Activated CD4-positive, alpha-beta T cell treated with anti-CD3 and anti-CD28 coated beads for 36 hours (primary cell): ENCODE measurements at regions not wholly inside any gene's neighbourhood (a gene's known extent, or its start where the extent isn't known, plus 50 kb on each side); places are given as distances from the start of the nearest gene placed in this dataset.
A peak's percentile ranks its signal among the peaks of the same experiment; 100 is the strongest.

ENCODE experiments used
- ATAC-seq: fragments of 200-7000 bp; cut with Tn5 transposase; one replicate; pipeline ENCODE4 v1.10.0; 2021; ENCODE audit warnings: mild to moderate bottlenecking, moderate library complexity
- CTCF ChIA-PET: fragments of 350-600 bp; sonication (Branson Sonifier 250); formaldehyde crosslinking; loops from one replicate; lab custom pipeline; 2021; ENCODE audit warnings: antibody characterized with exemption; lab: Charles Lee
- POLR2A ChIA-PET: fragments of 350-600 bp; sonication (Branson Sonifier 250); formaldehyde crosslinking; loops from one replicate; lab custom pipeline; 2021; ENCODE audit warnings: antibody characterized with exemption, inconsistent platforms; lab: Charles Lee
- DNase-seq: peaks from one replicate; pipeline ENCODE4 v3.0.0-alpha.2; 2020
- H3K27ac Mint-ChIP-seq: one replicate; pipeline ENCODE4 v1.8.0; 2021; ENCODE audit warnings: mixed read lengths
- H3K27me3 Mint-ChIP-seq: one replicate; pipeline ENCODE4 v1.8.0; 2021; ENCODE audit warnings: mixed read lengths
- H3K36me3 Mint-ChIP-seq: one replicate; pipeline ENCODE4 v1.8.0; 2021; ENCODE audit warnings: low read depth, mixed read lengths
- H3K4me1 Mint-ChIP-seq: one replicate; pipeline ENCODE4 v1.8.0; 2021; ENCODE audit warnings: mixed read lengths
- H3K4me3 Mint-ChIP-seq: one replicate; pipeline ENCODE4 v1.8.0; 2021; ENCODE audit warnings: mild to moderate bottlenecking, moderate library complexity, mixed read lengths
- H3K9me3 Mint-ChIP-seq: one replicate; pipeline ENCODE4 v1.8.0; 2021; ENCODE audit warnings: low read depth, mixed read lengths
- intact Hi-C, 2 experiments: fragments of 100-400 bp; cut with DNase I in 1 of 2; cut with micrococcal nuclease in 1 of 2; formaldehyde crosslinking; loops; one replicate each; pipeline versions ENCODE4 v1.14.2 to v1.15.1; 2022 to 2024; cut with DNase I, micrococcal nuclease

DNA sequence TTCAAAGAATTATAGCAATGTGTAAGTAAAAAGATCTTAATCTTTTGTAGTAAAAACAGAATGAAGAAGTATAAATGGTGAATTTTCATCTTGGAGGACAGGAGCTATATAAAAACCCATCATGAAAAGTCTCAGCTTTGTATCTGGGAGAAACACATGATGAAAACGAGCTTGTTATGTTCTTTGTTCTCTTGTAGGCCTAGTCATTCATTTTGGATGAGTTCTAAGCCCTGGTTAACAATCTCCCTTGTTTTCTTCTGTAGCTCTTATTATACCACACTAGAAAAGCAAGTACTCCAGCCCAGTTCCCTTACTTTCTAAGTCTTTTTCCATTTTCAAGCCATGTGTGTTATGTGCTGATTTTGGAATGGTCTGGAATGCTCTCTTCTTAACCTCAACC is 463.5 kb upstream of the RGS6 start:
- Mint-ChIP-seq H3K36me3 (peaks cover 9% of the 10 kb centered on the region), H3K4me3 (no peak overlapping the region), H3K27ac (no peak overlapping the region), H3K4me1 (peaks cover 27% of the 10 kb centered on the region), H3K9me3 (peaks cover 3% of the 10 kb centered on the region), H3K27me3 (no peaks in the 10 kb centered on the region)
- DNase-seq = no peak
- ChIA-PET CTCF (interaction anchor here (0.7 kb wide), 1 partner anchor 59 kb away, joined by 4 read pairs; no protein-coding TSS in a partner anchor), POLR2A (no interaction called here)
- intact Hi-C loops = no loop called here
- ATAC-seq = no peak

- intact Hi-C loops = loop anchor here in 1 of 2 experiments (5.0 kb wide), 1 partner anchor 147 kb away; the partner anchor contains the start of gene SIPA1L1
- H3K4me3 Mint-ChIP-seq = no peak overlapping the region
- CTCF ChIA-PET = no interaction called here
- POLR2A ChIA-PET = no interaction called here
- H3K9me3 Mint-ChIP-seq = no peaks in the 10 kb centered on the region
- no peak for DNase-seq
- ATAC-seq = no peak
- H3K36me3 Mint-ChIP-seq = peaks cover 4% of the 10 kb centered on the region
- no peak overlapping the region for H3K27ac Mint-ChIP-seq
- H3K4me1 Mint-ChIP-seq = peaks cover 30% of the 10 kb centered on the region
- H3K27me3 Mint-ChIP-seq = no peaks in the 10 kb centered on the region
Measured at GRCh38 chr14:71469643-71470335, 462.4 kb upstream of the RGS6 start.

GRCh38 chr14:71471634-71472355 is 460.4 kb upstream of the RGS6 start:
- Mint-ChIP-seq H3K4me3 (no peak overlapping the region), H3K36me3 (peaks cover 4% of the 10 kb centered on the region), H3K9me3 (no peaks in the 10 kb centered on the region), H3K27me3 (no peaks in the 10 kb centered on the region), H3K27ac (peak overlapping the region; percentile 40), H3K4me1 (peaks cover 40% of the 10 kb centered on the region)
- ChIA-PET CTCF (interaction anchor here (0.8 to 0.9 kb wide), 2 partner anchors 26 to 83 kb away, joined by 3 to 4 read pairs; no protein-coding TSS in a partner anchor), POLR2A (interaction anchor here (0.6 kb wide), 1 partner anchor 150 kb away, joined by 5 read pairs; no protein-coding TSS in a partner anchor)
- intact Hi-C loops = loop anchor here (1.0 to 5.0 kb wide), 3 partner anchors 84 to 151 kb away; partner anchors contain the start of gene SIPA1L1 (in 2 of the 2)
- DNase-seq (no peak), ATAC-seq (no peak)

- DNase-seq = no peak
- Mint-ChIP-seq H3K36me3 (peaks cover 6% of the 10 kb centered on the region), H3K4me1 (peaks cover 44% of the 10 kb centered on the region), H3K4me3 (no peak overlapping the region), H3K27ac (no peak overlapping the region), H3K27me3 (no peaks in the 10 kb centered on the region), H3K9me3 (no peaks in the 10 kb centered on the region)
- POLR2A ChIA-PET = interaction anchor here (0.6 kb wide), 1 partner anchor 151 kb away, joined by 5 read pairs; no protein-coding TSS in a partner anchor
- intact Hi-C loops = loop anchor here (1.0 to 5.0 kb wide), 3 partner anchors 83 to 152 kb away; partner anchors contain the start of gene SIPA1L1 (in 2 of the 2)
- ATAC-seq = peak; percentile 79
- CTCF ChIA-PET = interaction anchor here (0.8 to 0.9 kb wide), 2 partner anchors 25 to 82 kb away, joined by 3 to 4 read pairs; no protein-coding TSS in a partner anchor
Measured at GRCh38 chr14:71472356-71473340, 459.6 kb upstream of the RGS6 start.

DNA sequence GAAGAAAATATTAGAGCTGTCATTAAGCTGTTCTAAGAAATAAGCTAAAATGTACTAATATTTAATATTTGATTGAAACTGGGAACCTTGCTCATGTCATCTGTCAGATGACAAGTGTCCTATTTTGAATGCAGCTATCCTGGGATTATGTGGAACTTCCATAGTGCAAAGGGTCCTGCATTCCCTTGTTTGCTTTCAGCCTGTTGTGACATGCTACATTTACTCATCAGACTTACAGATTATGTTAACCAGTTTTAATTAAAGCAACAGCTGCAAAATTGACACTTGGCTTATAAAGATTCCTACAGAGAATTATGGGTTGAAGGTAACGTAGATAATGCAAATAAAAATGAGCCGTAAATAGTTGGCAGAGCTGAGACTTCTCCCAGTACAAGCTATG is 458.4 kb upstream of the RGS6 start:
- Mint-ChIP-seq H3K27ac (no peak overlapping the region), H3K4me3 (no peak overlapping the region), H3K36me3 (peaks cover 2% of the 10 kb centered on the region), H3K9me3 (no peaks in the 10 kb centered on the region), H3K27me3 (no peaks in the 10 kb centered on the region), H3K4me1 (peaks cover 56% of the 10 kb centered on the region)
- ChIA-PET CTCF (no interaction called here), POLR2A (no interaction called here)
- DNase-seq (no peak), ATAC-seq (no peak)
- intact Hi-C loops = loop anchor here (2.0 to 5.0 kb wide), 2 partner anchors 152 to 153 kb away; partner anchors contain the start of gene SIPA1L1 (in 2 of the 2)

DNA sequence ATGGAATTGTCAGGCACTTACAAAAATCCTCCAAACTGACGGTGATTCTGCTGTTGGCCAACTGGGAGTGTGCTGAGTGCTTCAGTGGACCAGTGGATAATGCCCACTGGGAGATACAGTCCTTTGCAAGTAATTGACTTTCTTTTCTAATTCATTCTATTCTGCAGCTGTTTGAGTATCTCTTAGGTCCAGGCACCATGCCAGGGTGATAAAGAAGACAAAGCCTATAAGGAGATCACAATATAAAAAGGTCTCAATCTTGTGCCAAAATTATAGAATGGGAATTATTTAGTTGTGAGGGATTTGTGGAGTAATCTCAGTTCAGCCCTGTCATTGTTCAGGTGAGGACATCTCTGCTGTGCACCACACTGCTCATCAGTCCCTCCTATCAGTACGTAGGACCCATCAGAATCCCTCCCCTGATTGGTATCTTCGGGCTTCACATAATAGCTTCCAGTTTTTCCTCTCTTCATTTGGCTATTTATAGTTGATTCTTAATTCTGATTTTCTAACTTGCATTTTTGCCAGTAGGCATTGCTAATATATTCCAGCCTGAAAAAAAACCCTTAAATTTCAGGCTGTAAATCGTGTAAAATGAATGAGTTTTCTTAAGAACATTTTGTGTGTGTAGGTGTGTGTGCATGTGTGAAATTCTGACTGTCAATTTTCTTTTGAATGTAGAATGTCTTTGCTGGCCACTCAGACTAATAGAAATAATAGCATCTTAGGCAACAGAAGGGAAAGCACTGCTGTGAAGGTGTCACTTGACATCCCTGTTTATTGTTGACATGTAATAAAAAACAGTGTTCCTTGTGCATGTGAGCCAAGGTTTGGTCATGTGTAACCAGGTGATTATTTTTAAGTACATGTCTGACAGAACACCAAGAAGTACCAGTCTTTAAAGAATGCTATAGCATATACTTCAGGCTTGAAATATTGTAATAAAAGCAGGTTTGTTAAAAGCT is 457.6 kb upstream of the RGS6 start:
- DNase-seq (no peak), ATAC-seq (no peak)
- ChIA-PET POLR2A (no interaction called here), CTCF (interaction anchor here (0.5 kb wide), 1 partner anchor 845 kb away, joined by 3 read pairs; no protein-coding TSS in a partner anchor)
- Mint-ChIP-seq H3K4me1 (peaks cover 58% of the 10 kb centered on the region), H3K27me3 (no peaks in the 10 kb centered on the region), H3K27ac (no peak overlapping the region), H3K4me3 (no peak overlapping the region), H3K36me3 (peaks cover 2% of the 10 kb centered on the region), H3K9me3 (no peaks in the 10 kb centered on the region)
- intact Hi-C loops = loop anchor here in 1 of 2 experiments (5.0 kb wide), 1 partner anchor 152 kb away; the partner anchor contains the start of gene SIPA1L1

DNA sequence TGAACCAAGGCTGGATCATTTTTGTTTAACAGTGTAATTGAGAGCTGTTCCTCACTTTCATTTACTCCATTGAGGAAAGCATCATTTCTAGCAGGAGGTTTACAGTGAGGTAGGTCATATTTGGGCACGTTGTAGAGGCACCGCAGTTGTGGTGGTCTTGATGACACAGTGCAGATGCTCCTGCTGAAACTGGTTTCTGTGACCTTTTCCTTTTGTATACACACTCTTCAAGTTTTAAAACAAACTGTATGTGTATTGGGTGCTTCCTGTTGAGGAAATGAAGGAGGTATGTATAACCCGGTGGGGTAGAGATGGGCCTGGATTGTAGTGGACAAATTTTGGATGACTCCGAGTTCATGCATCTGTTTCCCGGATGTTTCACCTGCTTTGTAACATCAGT is 456.3 kb upstream of the RGS6 start:
- H3K36me3 Mint-ChIP-seq = peaks cover 2% of the 10 kb centered on the region
- ChIA-PET CTCF (no interaction called here), POLR2A (no interaction called here)
- peak; percentile 42 for ATAC-seq
- intact Hi-C loops = no loop called here
- no peaks in the 10 kb centered on the region for H3K9me3 Mint-ChIP-seq
- no peak overlapping the region for H3K27ac Mint-ChIP-seq
- no peaks in the 10 kb centered on the region for H3K27me3 Mint-ChIP-seq
- no peak overlapping the region for H3K4me3 Mint-ChIP-seq
- DNase-seq = no peak
- peaks cover 52% of the 10 kb centered on the region for H3K4me1 Mint-ChIP-seq

- no peak for DNase-seq
- H3K4me1 Mint-ChIP-seq = peaks cover 37% of the 10 kb centered on the region
- peak overlapping the region; percentile 44 for H3K27ac Mint-ChIP-seq
- no peaks in the 10 kb centered on the region for H3K27me3 Mint-ChIP-seq
- ChIA-PET CTCF (interaction anchor here (1.0 to 1.1 kb wide), 2 partner anchors 76 to 341 kb away, joined by 3 to 7 read pairs; no protein-coding TSS in a partner anchor), POLR2A (no interaction called here)
- H3K36me3 Mint-ChIP-seq = peaks cover 8% of the 10 kb centered on the region
- no peaks in the 10 kb centered on the region for H3K9me3 Mint-ChIP-seq
- no peak overlapping the region for H3K4me3 Mint-ChIP-seq
- intact Hi-C loops = no loop called here
- peak; percentile 72 for ATAC-seq
Measured at GRCh38 chr14:71478542-71478941, 453.7 kb upstream of the RGS6 start.

- POLR2A ChIA-PET = no interaction called here
- H3K4me3 Mint-ChIP-seq = no peak overlapping the region
- H3K36me3 Mint-ChIP-seq = peaks cover 13% of the 10 kb centered on the region
- H3K27me3 Mint-ChIP-seq = no peaks in the 10 kb centered on the region
- intact Hi-C loops = no loop called here
- H3K4me1 Mint-ChIP-seq = peaks cover 28% of the 10 kb centered on the region
- DNase-seq (no peak), ATAC-seq (no peak)
- no peaks in the 10 kb centered on the region for H3K9me3 Mint-ChIP-seq
- CTCF ChIA-PET = no interaction called here
- no peak overlapping the region for H3K27ac Mint-ChIP-seq
Measured at GRCh38 chr14:71481021-71481654, 451.1 kb upstream of the RGS6 start.
